ENCODE measurements at regions not wholly inside any gene's neighbourhood (a gene's known extent, or its start where the extent isn't known, plus 50 kb on each side); places are given as distances from the start of the nearest gene placed in this dataset.
A peak's percentile ranks its signal among the peaks of the same experiment; 100 is the strongest.
"Not testable (repeated sequence)": the region's sequence is repeated elsewhere in the genome, so short reads cannot be mapped to it uniquely, and the experiment has no call there.

DNA sequence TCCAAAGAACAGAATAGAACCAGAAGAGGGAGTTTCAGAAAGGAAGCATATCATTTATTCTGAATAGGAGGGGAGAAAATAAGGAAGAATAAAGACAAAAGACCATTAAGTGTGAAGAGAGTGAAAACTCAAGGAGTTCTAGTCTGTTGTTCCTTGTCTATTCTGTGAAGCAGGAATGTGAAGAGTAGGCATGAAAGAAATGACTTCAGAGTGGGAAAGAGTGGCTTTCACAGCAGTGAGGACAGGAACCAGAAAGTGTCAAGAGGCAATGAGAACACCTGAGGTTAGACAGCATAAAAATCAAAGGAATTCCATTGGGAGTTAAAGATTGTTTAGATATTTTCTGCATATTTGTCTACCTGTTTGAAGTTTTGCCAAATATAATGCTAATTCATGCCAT lies 768.8 kb upstream of the GRAMD2B start:
- DNase-seq (ENCODE audit: extremely low spot score): no peak
- H3K36me3 ChIP-seq (ENCODE audit: insufficient read depth): no peaks in the 10 kb centered on the region
- H3K4me3 ChIP-seq (ENCODE audit: low read depth, low read length): no peak overlapping the region
- no peak overlapping the region for H3K27ac ChIP-seq (ENCODE audit: low read depth)
- no peaks in the 10 kb centered on the region for H3K4me1 ChIP-seq (ENCODE audit: insufficient read depth)

DNA sequence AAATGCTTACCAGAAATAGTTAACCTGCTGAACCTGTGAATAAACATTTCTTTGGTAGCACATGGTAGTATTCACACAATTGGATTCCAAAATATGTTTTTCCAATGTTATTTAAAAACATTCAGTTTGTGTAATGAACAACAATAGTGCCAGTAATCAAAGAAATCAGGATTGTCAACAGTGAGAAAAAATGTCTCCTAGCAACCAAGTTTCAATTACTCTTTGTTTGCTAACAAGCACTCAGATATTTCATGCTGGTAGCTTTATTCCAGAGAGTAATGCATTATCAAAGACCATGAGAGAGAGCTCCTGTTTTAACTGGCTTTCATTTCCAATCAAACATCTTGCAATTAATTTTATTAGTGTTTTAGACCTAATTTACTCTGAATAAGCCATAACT lies 768.1 kb upstream of the GRAMD2B start:
- no peak for DNase-seq (ENCODE audit: extremely low spot score)
- H3K27ac ChIP-seq (ENCODE audit: low read depth): no peak overlapping the region
- H3K4me1 ChIP-seq (ENCODE audit: insufficient read depth): no peaks in the 10 kb centered on the region

DNA sequence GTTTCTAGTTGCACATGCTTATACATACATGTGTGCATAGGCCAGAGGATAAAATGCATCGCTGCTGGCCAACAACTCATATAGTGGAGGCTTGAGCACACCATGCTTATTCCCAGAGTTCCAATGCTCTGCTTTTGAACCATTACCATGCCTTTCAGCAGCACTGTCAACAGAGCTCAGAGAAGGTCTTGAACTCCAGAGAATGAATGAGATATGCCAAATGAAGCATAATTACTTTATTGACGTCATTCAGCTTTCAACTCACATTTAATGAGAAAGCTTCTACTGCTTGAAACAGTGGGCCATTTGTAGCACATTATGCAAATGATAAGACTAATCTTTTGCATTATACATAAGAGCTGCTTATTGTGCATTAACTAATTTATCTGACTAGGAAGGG lies 765.3 kb upstream of the GRAMD2B start:
- no peak overlapping the region for H3K4me3 ChIP-seq (ENCODE audit: low read depth, low read length)
- no peaks in the 10 kb centered on the region for H3K36me3 ChIP-seq (ENCODE audit: insufficient read depth)
- WGBS: 92% methylated on average over 2 of the region's 2 CpGs
- DNase-seq (ENCODE audit: extremely low spot score): no peak
- no peaks in the 10 kb centered on the region for H3K4me1 ChIP-seq (ENCODE audit: insufficient read depth)
- H3K27ac ChIP-seq (ENCODE audit: low read depth): no peak overlapping the region

More for the DNA sequence above, 768.1 kb upstream of the GRAMD2B start:
- Histone ChIP-seq H3K36me3 (ENCODE audit: insufficient read depth) (no peaks in the 10 kb centered on the region), H3K4me3 (ENCODE audit: low read depth, low read length) (no peak overlapping the region)

DNA sequence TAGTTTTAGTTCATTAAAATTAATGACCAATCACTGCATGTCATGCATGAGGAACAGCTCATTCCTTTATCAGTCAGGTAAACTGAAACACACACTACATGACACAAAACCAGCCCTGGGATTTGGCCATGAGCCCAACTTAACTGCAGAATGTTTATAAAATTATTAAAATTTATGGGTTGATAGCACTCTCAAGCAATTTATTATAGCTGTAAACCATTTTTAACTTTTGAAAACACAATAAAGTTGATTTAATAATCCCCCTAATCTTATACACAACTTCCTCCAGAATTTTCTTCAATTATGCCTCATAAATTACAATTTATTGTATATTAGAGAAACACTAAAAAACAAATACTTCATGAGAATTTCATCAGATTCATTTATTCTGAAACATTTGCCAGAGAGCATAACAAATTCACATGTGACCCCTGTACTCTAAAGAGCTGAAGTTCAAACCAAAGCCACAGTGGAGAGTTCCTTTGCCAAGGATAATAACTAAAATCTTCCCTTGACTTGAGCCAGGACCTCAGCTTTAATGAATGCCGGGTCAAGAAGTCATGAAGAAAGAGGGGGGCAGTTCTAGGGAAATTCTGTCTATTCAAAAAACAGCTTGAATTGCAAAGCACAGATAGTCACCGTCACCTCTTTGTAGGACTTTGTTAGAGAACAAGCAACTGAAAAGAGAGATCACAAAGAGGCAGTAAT lies 763.7 kb upstream of the GRAMD2B start:
- H3K27ac ChIP-seq (ENCODE audit: low read depth): no peak overlapping the region
- H3K4me3 ChIP-seq (ENCODE audit: low read depth, low read length): no peak overlapping the region
- WGBS: 24% methylated on average over 2 of the region's 2 CpGs
- DNase-seq (ENCODE audit: extremely low spot score): peak; percentile 76
- H3K4me1 ChIP-seq (ENCODE audit: insufficient read depth): no peaks in the 10 kb centered on the region
- H3K36me3 ChIP-seq (ENCODE audit: insufficient read depth): no peaks in the 10 kb centered on the region

DNA sequence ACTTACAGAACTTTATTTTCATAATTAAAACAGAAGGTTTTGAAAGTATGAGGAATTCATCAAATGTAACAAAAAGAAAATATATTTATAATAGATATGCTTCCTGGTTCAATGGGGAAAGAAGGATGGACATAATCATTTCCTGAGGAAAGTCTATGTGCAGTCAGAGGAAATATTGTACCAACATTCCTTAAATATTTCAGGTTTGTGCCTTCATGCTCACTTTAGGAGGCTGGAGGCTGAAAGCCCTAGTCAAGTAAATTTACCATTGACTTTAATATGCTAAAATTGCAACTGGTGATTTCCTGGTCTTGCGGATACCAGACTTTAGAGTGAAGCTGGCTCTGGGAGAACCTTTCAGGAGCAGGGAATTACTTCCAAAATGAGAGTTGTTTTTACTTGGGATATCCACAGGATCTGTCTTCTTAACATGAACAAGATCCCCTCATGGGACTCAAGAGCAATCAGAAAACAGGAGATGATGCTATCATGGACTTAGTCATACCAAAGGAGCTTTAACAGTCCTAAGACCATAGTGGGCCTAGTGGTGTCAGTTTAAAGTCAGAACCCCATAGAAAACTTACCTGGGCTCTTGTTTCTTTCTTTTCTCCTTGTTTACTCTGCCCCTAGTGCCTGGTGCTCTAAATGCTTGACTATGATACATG lies 762.8 kb upstream of the GRAMD2B start:
- Histone ChIP-seq H3K4me1 (ENCODE audit: insufficient read depth) (no peaks in the 10 kb centered on the region), H3K36me3 (ENCODE audit: insufficient read depth) (no peaks in the 10 kb centered on the region), H3K4me3 (ENCODE audit: low read depth, low read length) (no peak overlapping the region), H3K27ac (ENCODE audit: low read depth) (no peak overlapping the region)
- no peak for DNase-seq (ENCODE audit: extremely low spot score)
- 98% methylated on average over 1 of the region's 1 CpG for WGBS

DNA sequence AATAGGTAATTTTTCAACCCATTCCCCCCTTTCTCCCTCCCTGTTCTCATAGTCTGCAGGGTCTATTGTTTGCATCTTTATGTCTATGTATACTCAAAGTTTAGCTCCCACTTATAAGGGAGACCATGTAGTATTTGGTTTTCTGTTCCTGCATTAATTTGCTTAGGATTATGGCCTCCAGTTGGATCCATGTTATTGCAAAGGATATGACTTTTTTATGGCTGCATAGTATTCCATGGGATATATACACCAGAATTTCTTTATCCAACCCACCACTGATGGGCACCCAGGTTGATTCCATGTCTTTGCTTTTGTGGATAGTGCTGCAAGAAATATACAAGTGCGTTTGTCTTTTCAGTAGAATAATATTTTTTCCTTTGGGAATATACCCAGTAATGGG lies 761.6 kb upstream of the GRAMD2B start:
- 94% methylated on average over 1 of the region's 1 CpG for WGBS
- no peaks in the 10 kb centered on the region for H3K4me1 ChIP-seq (ENCODE audit: insufficient read depth)
- no peak overlapping the region for H3K4me3 ChIP-seq (ENCODE audit: low read depth, low read length)
- no peak for DNase-seq (ENCODE audit: extremely low spot score)
- no peaks in the 10 kb centered on the region for H3K36me3 ChIP-seq (ENCODE audit: insufficient read depth)
- no peak overlapping the region for H3K27ac ChIP-seq (ENCODE audit: low read depth)

DNA sequence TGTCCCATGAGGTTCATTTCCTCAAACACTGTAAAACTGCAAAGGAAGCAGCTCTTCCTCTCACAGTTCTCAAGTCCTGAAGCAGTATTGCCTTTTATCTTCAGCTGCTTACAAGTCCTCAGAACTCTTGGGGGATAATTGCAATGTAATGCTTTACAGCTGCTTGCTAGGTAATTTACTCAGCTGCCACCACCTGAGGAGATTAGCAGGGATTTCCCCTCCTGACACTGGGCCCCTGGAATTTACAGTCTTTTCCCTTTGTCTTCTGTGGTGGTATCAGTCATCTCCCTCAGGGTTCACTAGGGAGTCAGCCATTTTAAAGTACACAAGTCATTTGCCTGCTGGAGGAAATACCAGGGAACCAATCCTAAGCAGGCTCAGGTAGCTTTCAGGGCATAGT lies 754.3 kb upstream of the GRAMD2B start:
- no peak for DNase-seq (ENCODE audit: extremely low spot score)
- no peaks in the 10 kb centered on the region for H3K36me3 ChIP-seq (ENCODE audit: insufficient read depth)
- no peaks in the 10 kb centered on the region for H3K4me1 ChIP-seq (ENCODE audit: insufficient read depth)
- H3K4me3 ChIP-seq (ENCODE audit: low read depth, low read length): no peak overlapping the region
- H3K27ac ChIP-seq (ENCODE audit: low read depth): no peak overlapping the region

DNA sequence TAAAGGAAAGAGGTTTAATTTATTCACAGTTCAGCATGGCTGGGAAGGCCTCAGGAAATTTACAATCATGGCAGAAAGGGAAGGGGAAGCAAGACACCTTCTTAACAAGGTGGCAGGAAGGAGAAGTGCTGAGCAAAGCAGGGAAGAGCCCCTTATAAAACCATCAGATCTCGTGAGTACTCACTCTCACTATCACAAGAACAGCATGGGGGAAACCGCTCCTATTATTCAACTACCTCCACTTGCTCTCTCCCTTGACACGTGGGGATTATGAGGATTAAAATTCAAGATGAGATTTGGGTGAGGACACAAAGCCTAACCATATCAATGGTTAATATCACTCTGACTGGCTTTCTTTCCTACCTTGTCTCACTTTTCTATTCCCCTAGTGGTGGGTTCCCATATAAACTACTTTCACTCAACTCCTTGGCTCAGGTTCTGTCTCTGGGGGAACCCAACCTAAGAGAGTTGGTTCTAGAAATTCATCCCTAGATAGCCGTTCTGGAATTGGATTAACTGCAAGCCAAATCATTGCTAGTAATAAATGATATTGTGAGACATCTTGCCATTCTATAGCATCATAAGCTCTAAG lies 749.8 kb upstream of the GRAMD2B start:
- H3K4me3 ChIP-seq (ENCODE audit: low read depth, low read length): no peak overlapping the region
- no peak for DNase-seq (ENCODE audit: extremely low spot score)
- H3K27ac ChIP-seq (ENCODE audit: low read depth): no peak overlapping the region
- H3K36me3 ChIP-seq (ENCODE audit: insufficient read depth): no peaks in the 10 kb centered on the region
- H3K4me1 ChIP-seq (ENCODE audit: insufficient read depth): no peaks in the 10 kb centered on the region
- 89% methylated on average over 4 of the region's 4 CpGs for WGBS

DNA sequence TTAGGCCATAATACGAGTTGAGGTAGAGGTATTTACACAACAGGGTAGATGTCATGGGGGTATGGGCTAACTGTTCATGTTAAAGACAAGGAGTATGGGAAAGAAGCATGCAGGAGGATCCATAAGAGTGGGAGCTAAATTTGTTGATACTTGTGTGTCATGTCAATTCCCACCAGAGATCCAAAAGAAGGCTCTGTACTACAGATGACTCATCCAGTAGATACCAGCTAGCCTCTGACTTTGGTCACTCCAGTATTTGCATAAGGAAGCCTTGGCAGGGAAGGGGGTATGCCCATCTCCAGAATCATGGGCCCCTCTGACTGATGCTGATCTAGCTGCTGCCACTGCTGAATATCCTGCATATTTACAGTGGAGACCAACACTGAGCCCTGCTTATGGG lies 743.7 kb upstream of the GRAMD2B start:
- 91% methylated on average over 1 of the region's 1 CpG for whole genome bisulfite sequencing
- Histone ChIP-seq H3K27ac (ENCODE audit: low read depth) (no peak overlapping the region), H3K4me1 (ENCODE audit: insufficient read depth) (no peaks in the 10 kb centered on the region), H3K4me3 (ENCODE audit: low read depth, low read length) (no peak overlapping the region), H3K36me3 (ENCODE audit: insufficient read depth) (no peaks in the 10 kb centered on the region)
- DNase-seq (ENCODE audit: extremely low spot score): no peak

DNA sequence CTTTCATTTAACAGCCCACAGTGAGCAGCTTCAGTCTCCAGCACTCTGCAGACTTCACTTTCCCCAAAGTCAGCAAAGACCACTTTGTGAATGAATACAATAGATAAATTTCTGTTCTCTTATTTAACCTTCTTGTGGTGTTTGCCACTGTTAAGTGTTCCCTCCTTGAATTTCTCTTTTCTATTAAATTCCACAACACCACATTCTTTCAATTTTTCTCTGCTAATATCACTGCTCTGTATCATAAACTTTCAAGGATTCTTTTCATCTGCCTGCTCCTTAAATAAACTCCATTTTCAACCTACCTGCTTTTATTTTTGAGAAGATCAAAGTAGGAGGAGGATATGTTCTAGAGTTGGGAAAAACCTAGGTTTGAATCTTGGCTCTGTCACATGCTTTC lies 739.5 kb upstream of the GRAMD2B start:
- Histone ChIP-seq H3K27ac (ENCODE audit: low read depth) (no peak overlapping the region), H3K4me3 (ENCODE audit: low read depth, low read length) (no peak overlapping the region), H3K36me3 (ENCODE audit: insufficient read depth) (no peaks in the 10 kb centered on the region), H3K4me1 (ENCODE audit: insufficient read depth) (no peaks in the 10 kb centered on the region)
- DNase-seq (ENCODE audit: extremely low spot score): no peak

DNA sequence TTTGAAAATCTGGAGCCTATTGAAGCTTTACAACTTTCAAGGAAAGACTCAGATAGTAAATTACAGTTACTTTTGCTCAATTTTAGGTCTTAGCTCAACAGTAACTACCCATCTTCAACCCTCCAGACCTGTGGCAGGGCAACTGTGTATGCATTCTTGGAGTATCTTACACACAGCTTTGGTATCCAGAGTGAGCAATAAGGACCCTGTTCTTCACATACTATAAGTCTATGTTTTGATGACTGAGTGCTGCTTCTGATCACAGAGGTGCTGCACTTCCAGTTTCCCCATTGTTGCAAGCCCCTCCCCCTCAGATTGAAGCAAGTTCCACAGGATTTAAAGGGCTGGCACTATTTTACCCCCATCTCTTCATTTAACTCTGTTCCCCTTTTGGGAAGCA lies 737.4 kb upstream of the GRAMD2B start:
- H3K36me3 ChIP-seq (ENCODE audit: insufficient read depth): no peaks in the 10 kb centered on the region
- DNase-seq (ENCODE audit: extremely low spot score): no peak
- no peaks in the 10 kb centered on the region for H3K4me1 ChIP-seq (ENCODE audit: insufficient read depth)
- no peak overlapping the region for H3K4me3 ChIP-seq (ENCODE audit: low read depth, low read length)
- H3K27ac ChIP-seq (ENCODE audit: low read depth): no peak overlapping the region

DNA sequence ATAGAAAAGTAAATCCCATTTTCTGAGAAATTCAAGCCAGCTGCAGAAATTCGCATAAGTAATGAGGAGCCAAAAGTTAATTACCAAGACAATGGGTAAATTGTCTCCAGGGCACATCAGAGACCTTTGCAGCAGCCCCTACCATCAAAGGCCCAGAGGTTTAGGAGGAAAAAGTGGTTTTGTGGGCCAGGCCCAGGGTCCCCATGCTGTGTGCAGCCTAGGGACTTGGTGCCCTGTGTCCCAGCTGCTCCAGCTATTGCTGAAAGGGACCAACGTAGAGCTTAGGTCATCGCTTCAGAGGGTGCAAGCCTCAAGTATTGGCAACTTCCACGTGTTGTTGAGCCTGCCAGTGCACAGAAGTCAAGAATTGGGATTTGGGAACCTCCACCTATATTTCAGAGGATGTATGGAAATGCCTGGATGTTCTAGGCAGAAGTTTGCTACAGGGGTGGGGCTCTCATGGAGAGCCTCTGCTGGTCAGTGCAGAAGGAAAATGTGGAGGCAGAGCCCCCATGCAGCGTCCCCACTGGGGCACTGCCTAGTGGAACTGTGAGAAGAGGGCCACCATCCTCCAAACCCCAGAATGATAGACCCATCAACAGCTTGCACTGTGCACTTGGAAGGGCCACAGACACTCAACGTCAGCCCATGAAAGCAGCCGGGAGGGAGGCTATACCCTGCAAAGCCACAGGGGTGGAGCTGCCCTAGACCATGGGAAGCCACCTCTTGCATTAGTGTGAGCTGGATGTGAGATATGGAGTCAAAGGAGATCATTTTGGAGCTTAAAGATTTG lies 731.3 kb upstream of the GRAMD2B start:
- not testable (repeated sequence) for H3K27ac ChIP-seq (ENCODE audit: low read depth); H3K4me1 ChIP-seq (ENCODE audit: insufficient read depth); H3K36me3 ChIP-seq (ENCODE audit: insufficient read depth); H3K4me3 ChIP-seq (ENCODE audit: low read depth, low read length); DNase-seq (ENCODE audit: extremely low spot score)
- 96% methylated on average over 7 of the region's 7 CpGs for WGBS

DNA sequence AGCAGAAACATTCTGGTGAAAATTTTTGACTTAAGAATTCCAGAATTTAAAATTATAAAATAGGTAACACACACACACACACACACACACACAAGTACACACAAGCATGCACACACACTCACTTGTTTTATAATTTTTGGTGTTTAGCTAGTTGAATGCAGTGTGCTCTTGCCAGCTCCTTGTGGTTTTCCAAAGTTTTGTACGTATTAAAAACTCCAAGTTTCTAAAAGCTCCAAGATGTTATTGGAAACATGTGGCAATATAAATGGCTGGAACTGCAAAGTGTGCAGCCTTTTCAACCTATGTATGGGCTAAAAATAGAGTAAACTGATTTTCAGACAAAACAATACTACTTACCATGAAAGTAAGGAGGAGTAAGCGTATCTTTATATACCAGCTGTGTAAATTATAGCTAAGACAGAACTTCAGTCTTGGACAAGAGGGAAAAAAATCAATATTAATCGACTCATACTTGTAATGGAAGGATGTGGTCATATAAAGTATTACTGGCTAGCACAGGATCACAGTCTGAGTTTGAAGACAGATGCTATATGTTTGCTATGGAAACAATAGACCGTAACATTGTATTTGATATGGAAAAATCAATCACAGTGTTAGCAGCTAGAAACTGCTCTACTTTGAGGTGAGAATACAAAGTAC lies 727.1 kb upstream of the GRAMD2B start:
- Histone ChIP-seq H3K4me1 (ENCODE audit: insufficient read depth) (no peaks in the 10 kb centered on the region), H3K4me3 (ENCODE audit: low read depth, low read length) (no peak overlapping the region), H3K27ac (ENCODE audit: low read depth) (no peak overlapping the region), H3K36me3 (ENCODE audit: insufficient read depth) (no peaks in the 10 kb centered on the region)
- DNase-seq (ENCODE audit: extremely low spot score): no peak
- 60% methylated on average over 4 of the region's 4 CpGs for WGBS

All from urinary bladder (tissue), 3 donors.